SK-N-MC (cell line): ENCODE measurements at regions not wholly inside any gene's neighbourhood (a gene's known extent, or its start where the extent isn't known, plus 50 kb on each side); places are given as distances from the start of the nearest gene placed in this dataset.

Experiments
- EZH2 ChIP-seq: fragments of 200-600 bp; sonication (generic); IDR thresholded peaks from one replicate; pipeline ENCODE4 v1.6.1; 2017; ENCODE audit warnings: antibody characterized with exemption
- FOXP2 ChIP-seq: optimal IDR thresholded peaks from 2 replicates; pipeline ENCODE3; 2011; ENCODE audit warnings: mild to moderate bottlenecking, moderate library complexity; ENCODE audit not compliant: insufficient read depth; ENCODE audit errors: extremely low read length, control extremely low read depth
- POLR2AphosphoS5 ChIP-seq: IDR thresholded peaks from 2 replicates; pipeline ENCODE4 v1.6.1; 2012; ENCODE audit warnings: mild to moderate bottlenecking, low read depth, low read length, borderline replicate concordance

DNA sequence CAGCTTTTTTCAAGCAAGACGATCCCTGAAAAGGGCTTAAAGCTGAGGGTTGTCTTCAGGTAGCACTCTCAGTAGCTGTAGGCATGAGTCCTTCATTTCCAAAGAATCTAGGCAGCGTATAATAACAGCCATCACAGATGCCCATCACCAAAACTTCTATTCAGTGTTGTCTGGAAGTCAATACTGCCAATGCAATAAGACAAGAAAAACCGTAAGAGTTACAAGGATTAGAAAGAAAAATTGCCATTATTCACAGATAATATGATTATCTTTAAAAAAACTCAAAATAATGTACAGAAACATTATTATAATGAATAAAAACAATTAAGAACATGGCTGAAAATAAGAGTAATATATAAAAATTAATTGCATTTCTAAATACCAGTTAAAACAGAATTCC, 208.2 kb upstream of the ADRA1B start:
- TF ChIP-seq POLR2AphosphoS5 (no peak), EZH2 (no peak), FOXP2 (no peak)
